ENCODE measurements at regions not wholly inside any gene's neighbourhood (a gene's known extent, or its start where the extent isn't known, plus 50 kb on each side); places are given as distances from the start of the nearest gene placed in this dataset.
"Not testable (repeated sequence)": the region's sequence is repeated elsewhere in the genome, so short reads cannot be mapped to it uniquely, and the experiment has no call there.

- intact Hi-C loops (cut with micrococcal nuclease): no loop called here
Observed at GRCh38 chrX:137878401-137878800, 312.5 kb downstream of the ZIC3 start.

GRCh38 chrX:137882960-137883359 is 317.0 kb downstream of the ZIC3 start:
- intact Hi-C loops (cut with micrococcal nuclease): no loop called here

DNA sequence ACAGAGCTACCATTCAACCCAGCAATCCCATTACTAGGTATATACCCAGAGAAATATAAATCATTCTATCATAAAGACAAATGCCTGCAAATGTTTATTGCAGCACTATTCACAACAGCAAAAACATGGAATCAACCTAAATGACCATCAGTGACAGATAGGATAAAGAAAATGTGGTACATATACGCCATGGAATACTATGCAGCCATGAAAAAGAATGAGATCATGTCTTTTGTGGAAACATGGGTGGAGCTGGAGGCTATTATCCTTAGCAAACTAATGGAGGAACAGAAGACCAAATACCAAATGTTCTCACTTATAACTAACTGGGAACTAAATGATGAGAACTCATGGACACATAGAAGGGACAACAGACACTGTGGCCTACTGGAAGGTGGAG is 318.9 kb downstream of the ZIC3 start:
- intact Hi-C loops (cut with micrococcal nuclease): not testable (repeated sequence)

DNA sequence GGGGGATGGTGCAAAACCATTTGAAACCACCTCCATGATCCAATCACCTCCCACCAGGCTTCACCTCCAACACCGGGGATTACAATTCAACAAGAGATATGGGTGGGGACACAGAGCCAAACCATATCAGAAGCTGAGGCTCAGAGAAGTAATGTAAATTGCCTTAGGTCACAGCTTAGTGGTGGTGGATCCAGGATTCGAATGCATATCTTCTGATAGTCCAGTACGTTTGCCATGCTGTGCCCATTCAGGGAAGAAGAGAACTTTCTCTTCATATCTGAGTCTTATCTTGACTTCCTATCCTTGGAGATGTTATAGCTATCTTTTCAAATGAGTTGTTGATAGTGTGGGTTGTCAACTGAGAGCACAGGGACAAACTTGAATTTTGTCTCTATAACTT is 325.5 kb downstream of the ZIC3 start:
- intact Hi-C loops (cut with micrococcal nuclease): no loop called here

- intact Hi-C loops (cut with micrococcal nuclease): no loop called here
Observed at GRCh38 chrX:137896123-137896522, 330.2 kb downstream of the ZIC3 start.

- intact Hi-C loops (cut with micrococcal nuclease): no loop called here
Observed at GRCh38 chrX:137915466-137915865, 349.5 kb downstream of the ZIC3 start.

DNA sequence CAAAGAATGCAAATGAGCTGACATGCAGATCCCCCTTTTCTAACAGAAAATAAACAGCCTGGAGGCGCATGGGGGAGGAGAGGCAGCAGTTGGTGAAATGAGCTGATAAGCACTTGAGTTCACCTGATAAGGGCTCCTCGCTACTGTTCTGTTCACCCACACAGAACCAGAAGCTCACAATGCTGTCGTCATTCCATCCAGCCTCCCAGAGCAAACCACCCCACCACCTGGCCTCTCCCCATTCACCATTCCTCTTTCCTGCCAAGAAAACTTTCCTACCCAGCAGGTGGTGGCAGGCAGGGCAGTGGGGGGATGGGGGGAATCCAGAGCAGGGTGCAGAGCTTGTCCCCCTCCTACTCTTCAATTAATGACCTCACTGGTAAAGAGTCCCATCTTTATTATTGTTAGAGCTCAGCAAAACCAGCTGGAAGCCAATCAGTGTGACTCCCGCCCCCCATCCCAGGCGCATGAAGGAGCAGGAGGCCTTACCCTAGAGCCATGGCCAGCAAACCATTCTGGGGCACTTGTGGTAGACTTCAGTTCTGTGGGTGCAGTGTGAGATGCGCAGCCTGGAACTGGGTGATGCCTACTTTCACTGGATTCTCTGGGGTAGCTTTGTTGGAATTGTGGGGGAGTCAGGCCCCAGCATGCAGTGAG is 350.3 kb downstream of the ZIC3 start:
- intact Hi-C loops (cut with micrococcal nuclease): no loop called here

DNA sequence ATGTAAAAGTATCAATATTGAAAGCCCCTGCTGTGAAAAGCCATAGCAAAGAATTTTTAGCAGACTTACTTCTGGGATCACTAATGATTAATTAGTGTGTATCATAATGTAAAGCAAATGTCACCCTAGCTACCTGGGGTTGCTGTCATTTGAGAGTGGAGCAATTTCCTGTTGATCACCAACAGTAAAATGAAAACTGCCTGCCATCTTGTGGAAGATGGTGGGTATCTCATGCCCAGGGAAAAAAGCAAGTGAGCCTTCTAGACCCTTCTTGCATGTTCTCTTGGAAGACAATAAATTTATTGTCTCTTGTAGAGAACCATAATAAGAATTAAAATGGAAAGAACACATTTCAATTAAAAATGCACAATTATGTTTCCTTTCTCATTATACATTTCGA is 360.2 kb downstream of the ZIC3 start:
- intact Hi-C loops (cut with micrococcal nuclease): no loop called here

- intact Hi-C loops (cut with micrococcal nuclease): no loop called here
Observed at GRCh38 chrX:137929951-137930350, 364.0 kb downstream of the ZIC3 start.

DNA sequence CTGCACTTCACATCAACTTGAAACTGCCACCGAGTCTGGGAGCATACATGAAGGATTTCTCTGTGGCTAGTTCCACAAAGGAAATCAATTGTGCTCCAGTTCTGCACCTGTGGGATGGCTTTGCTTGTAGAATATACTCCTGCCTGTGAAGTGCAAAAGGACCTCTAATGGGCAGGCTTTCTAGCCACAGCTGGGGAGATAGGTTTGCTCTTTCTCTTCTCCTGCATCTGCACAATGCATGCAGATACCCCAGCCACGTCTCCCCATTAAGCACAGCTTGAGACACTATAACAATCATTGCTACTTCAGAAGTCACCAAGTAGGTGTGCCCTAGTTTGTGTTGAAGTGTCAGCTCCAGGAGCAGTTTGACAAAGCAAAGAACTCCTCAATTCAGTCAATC is 364.6 kb downstream of the ZIC3 start:
- intact Hi-C loops (cut with micrococcal nuclease): no loop called here

- intact Hi-C loops (cut with micrococcal nuclease): not testable (repeated sequence)
Observed at GRCh38 chrX:137934214-137934613, 368.3 kb downstream of the ZIC3 start.

DNA sequence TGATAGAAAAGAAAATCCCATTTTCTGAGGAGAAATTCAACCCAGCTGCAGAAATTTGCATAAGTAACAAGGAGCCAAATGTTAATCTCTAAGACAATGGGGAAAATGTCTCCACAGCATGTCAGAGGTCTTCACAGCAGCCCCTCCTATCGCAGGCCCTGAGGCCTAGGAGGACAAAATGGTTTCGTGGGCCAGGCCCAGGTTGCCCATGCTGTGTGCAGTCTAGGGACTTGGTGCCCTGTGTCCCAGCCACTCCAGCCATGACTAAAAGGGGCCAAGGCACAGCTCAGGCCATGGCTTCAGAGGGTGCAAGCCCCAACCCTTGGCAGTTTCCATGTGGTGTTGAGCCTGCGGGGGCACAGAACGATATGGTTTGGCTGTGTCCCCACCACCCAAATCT is 369.0 kb downstream of the ZIC3 start:
- intact Hi-C loops (cut with micrococcal nuclease): not testable (repeated sequence)

- intact Hi-C loops (cut with micrococcal nuclease): no loop called here
Observed at GRCh38 chrX:137945470-137945869, 379.5 kb downstream of the ZIC3 start.

DNA sequence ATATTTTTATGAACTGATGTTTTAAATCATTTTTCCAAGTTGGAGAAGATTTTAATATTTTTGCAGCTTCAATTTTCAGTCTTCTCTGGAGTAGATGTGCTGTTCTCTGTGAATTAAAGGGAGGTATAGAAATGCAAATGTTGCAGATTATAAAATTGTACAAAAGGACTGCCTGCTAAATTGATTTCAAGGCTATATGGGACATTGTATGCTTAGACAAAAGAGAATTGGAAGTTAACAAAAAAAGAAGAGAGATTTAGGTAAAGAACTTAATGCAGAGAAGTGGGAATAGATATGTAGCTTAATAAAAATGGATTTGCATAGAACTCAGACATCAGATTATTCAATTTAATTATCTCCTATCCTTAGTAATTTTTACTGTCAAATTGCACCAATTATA is 403.3 kb downstream of the ZIC3 start:
- intact Hi-C loops (cut with micrococcal nuclease): no loop called here

- intact Hi-C loops (cut with micrococcal nuclease): no loop called here
Observed at GRCh38 chrX:137982472-137983172, 416.7 kb downstream of the ZIC3 start.

DNA sequence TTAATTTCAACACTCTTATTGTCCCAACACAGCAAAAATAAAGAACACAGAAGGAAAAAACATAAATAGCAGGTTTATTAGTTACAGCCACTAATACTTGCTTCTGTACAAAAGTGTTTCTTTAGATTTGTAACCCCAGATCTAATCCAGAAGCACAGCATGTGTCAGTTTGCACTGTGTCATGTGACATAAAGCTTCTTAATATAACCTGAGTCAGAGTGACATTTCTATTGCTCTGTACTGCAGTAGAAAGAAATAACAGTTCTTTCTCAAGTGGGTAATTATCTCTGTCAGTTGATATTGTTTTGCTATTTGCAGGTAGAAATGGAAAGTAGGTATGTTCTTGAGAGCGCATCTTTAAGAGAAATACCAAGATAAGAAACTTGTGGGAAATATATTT is 422.5 kb downstream of the ZIC3 start:
- intact Hi-C loops (cut with micrococcal nuclease): no loop called here

DNA sequence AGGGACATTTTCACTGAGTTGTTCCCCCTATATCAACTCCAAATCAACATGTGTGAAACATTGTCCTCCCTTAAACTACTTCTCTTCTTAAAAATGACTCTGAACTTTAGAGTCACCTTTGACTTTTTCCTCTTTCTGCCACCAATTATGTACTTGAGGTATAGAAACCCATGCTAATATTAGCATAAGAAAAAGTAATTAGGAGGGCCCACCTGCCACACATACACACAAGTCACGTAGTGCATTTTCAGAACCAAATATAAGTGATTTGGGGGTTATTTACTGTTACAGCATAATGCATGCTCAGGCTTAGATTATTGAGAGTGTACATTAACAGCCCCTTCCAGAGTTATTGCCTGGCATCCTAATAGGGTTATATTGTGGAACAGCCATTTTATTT is 432.7 kb downstream of the ZIC3 start:
- intact Hi-C loops (cut with micrococcal nuclease): no loop called here

DNA sequence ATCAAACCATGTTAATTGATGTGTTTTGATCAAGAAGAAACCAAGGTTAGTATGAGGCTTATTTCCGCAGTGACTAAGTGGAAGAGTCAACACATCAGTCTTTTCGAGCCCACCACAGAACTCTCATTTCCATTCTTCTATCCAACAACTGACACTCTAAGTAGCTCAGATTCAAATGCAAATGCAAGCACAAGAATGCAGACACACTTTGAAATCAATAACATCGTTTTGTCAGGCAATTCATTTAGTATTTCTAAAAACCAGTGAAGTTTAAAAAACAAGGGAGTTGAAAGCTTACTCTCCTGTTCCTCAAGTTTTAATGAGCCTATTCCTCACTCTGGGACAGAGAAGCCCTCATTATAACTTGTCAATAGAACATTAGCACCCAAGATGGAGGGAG is 433.1 kb downstream of the ZIC3 start:
- intact Hi-C loops (cut with micrococcal nuclease): no loop called here

- intact Hi-C loops (cut with micrococcal nuclease): no loop called here
Observed at GRCh38 chrX:137999552-137999951, 433.6 kb downstream of the ZIC3 start.

DNA sequence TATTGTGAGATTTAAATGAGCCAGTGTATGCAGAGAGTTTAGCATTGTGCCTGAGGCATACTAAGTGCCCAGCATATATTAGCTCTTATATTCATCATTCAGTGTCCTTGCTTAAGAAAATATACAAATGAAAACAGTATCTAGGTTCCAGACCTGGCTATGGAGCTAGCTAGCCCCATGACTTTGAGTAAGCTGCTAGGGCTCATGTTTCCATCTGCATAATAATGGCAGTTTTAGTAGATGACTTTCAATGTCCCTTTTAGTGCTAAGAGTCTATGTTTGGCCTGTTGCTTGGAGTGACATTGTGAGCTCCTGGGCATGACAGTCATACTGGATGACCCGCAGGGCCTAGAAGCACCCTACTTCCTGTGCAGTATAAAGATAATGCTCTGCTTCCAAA is 435.3 kb downstream of the ZIC3 start:
- intact Hi-C loops (cut with micrococcal nuclease): no loop called here

DNA sequence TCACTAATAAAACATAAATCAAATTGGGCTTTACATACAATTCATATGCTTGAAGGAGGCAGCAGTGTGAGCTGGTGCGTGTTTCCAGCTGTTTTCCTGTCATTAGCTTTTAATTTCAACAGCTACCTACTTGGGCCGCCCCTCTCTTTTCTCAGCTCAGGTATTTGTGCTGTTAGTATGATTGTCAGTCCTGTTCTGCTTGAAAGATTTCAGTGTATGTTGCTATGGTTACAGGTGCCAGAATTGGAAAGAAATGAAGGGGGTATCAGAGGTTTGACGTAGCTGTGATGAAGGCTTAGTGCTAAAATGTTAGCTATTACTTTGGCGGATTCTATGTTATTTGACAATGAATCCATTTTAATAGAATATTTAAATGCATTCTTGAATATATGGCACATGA is 440.3 kb downstream of the ZIC3 start:
- intact Hi-C loops (cut with micrococcal nuclease): no loop called here

- intact Hi-C loops (cut with micrococcal nuclease): no loop called here
Observed at GRCh38 chrX:138008281-138008680, 442.4 kb downstream of the ZIC3 start.

DNA sequence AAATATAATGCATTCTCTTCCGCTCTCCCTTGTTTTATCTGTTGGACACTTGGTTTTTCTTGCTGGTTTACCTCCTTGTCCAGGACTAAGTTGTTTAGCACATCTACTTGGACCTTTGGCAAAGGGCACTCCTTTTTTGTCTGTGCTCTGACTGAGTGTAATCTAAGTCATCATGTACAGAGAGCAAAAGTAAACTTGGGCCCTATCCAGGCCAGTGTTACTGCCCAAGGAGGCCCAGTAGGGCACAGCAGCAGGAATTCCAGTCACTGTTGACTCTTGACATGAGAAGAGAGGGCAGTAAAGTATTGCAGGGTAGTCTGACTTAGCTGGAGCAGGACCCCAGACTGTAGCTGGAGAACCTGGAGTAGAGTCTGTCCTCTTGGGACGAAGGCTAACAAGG is 445.5 kb downstream of the ZIC3 start:
- intact Hi-C loops (cut with micrococcal nuclease): no loop called here
